Activated CD8-positive, alpha-beta memory T cell treated with anti-CD3 and anti-CD28 coated beads for 1 hour (primary cell): ENCODE measurements at regions not wholly inside any gene's neighbourhood (a gene's known extent, or its start where the extent isn't known, plus 50 kb on each side); places are given as distances from the start of the nearest gene placed in this dataset.

Experiments used
- DNase-seq, 2 donors: peaks; one replicate each; pipeline ENCODE4 v3.0.0-alpha.2; 2020; ENCODE audit warnings: low read depth in 1 of 2; ENCODE audit errors: extremely low read depth in 1 of 2

GRCh38 chr14:98949481-98950135 is 322.4 kb downstream of the BCL11B start:
- no peak for DNase-seq

DNA sequence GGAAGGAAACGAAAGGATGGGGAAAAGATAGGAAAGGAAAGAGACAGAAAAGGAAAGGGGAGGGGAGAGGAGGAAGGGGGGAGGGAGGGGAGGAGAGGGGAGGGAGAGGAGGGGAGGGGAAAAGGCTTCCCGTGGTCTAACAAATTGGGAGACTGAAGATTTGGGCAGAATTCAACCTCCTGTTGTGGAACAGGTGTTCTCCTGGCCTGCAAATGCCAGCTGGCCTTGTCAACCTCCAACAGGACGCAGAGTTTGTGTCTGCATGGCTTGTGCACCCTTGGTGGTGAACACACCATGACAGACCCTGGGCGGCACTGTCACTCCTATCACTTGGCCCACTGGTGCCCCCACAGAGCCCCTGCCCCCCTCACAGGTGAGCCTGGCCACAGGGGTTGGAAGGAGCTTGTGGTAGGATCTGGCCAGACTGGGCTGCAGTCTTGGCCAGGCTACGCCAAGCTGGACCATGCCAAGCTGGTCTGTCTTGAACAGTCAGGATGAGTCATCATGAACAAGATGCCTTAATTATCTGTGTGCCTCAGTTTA is 321.6 kb downstream of the BCL11B start:
- no peak for DNase-seq

DNA sequence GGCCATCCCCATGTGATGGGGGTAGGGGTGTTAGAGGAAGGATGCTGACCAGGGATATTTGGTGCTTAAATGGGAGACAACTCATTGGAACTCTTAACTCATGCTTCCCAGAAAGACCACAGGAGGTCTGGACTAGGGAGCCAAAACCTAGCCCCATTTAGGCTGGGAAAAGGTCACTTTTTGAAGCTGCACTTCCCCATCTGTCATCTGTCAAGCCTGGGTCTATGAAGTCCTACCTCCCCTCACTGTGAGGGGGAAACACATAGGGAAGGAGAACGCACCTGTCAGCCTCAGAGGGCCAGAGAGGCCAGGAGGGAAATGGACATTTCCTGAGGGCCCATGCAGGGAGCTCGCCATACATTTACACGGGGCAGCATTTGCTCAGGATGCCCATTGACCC is 321.0 kb downstream of the BCL11B start:
- no peak for DNase-seq

DNA sequence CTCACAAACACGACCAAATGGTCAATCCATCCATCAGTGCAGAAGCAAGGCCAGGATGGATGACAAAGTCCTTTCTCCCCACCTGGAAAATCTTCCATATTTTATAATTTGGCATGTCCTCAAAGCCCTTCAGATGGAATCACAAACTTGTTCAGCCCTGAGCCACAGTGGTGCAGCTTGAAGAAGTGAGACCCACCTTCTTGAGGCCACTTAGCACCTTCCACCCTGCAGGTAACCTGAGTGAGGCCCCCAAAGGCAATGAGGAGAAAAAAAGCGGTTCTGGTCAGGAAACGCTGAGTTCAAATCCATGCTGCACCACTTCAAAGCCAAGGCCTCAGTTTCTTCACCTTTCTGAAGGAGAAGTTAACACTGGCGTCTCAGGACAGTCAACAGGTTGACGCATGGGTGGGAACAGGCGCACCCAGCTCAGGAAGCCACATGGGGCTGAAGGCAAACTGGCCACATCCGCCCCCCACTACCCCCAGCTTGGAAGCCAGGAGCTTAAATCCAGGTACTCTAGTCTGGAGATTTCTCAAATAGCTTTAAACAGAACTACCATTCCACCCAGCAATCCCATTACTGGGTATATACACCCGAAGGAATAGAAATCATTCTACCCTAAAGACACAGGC is 320.4 kb downstream of the BCL11B start:
- DNase-seq, result no peak

- no peak for DNase-seq
Measured at GRCh38 chr14:98952593-98953350, 319.2 kb downstream of the BCL11B start.

DNA sequence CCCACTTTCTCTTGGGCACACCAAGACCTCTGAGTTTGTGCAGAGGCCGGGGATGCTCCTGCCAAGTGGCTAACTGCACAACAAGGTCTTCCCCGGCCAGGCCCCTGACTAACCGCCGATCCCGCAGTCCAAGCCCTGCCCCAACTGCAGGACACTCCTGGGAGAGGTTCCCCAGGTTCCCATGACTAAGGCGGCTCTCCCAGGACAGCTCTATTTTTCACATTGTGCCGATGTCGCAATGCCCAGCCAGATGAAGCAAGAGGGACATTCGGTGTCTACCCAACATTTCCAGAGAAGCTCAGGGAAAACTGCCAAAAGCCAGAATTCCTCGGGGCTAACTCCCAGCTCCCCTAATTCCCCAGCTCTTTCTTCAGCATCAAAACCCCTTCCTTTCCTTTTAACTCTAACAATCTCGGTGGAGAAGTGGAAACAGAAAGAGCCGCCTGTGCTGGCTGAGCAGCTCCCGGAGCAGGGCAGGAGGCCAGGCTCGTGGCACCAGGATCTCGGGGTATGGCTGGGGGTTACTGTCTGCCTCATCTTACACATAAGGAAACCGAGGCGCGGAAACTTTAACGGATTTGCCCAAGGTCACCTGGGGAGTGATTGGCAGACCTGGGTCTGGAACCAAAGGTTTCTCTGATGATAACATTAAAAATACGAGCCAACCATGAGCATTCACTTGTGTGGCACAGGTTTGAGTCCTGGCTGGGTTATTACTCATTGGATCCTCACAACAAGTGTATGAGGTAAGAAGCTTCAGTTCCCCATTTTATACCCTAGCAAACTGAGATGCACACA is 318.2 kb downstream of the BCL11B start:
- DNase-seq, result no peak

DNA sequence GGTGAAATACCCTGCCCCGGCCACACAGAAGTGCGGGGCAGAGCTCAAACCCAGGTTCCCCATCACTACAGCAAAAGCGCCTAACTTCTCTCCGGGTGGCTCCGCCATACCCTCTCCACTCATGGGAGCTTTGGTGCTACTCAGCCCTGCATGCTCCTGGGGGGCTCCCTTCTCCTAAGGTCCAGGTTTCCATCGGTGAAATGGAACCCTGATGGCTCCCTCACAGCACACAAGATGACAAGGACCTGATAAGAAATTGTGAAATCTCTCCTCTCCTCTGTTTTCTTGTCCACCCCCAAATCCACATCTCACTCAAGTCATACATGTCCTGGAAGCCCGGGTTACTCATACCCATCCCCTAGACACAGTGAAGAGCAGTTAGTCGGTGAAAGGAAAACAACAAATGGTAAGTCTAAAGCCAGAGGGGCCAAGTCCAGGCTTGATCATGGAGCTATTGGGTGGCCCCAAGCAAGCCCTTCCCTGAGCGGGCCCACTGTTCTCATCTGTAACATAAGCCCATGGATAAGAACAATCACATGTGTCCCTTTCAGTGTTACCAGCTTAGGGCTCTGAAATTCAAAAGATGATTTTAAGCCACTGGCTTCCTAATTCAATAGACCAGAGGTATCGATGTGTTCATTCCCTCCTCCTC is 317.5 kb downstream of the BCL11B start:
- DNase-seq, result no peak

DNA sequence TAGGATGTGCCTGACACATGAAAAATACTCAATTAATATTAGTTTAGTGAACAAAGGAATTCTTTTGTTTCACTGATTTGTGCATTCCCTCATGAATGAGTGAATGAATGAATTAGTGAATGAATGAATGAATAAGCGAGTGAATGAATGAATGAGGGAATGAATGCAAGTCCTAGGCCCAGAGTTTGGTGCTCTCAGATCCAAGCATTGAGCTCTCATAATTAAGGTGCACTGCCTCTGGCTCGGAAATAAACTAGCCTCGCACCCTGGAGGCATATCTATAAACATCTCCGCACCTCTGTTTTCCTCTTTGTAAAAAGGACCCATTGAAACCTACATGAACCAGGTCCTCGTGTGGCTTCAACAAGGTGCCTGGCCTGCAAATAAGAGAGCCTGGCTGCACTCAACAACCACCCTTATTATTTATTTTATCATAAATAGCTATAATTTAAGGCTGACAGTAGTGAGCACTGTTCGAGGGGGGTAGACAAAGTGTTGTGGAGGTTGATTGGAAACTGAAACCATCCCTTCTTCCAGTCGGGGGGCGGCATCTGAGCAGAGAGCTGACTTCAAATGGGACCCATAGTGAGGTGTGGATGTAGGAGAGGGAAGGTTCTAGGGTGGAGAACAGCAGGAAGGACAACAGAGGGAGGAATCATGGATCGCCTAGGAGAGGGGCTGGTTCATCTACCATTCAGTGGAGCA is 316.8 kb downstream of the BCL11B start:
- DNase-seq, result no peak

GRCh38 chr14:98955741-98956070 is 316.3 kb downstream of the BCL11B start:
- no peak for DNase-seq

- no peak for DNase-seq
Measured at GRCh38 chr14:98956181-98956580, 315.8 kb downstream of the BCL11B start.

DNA sequence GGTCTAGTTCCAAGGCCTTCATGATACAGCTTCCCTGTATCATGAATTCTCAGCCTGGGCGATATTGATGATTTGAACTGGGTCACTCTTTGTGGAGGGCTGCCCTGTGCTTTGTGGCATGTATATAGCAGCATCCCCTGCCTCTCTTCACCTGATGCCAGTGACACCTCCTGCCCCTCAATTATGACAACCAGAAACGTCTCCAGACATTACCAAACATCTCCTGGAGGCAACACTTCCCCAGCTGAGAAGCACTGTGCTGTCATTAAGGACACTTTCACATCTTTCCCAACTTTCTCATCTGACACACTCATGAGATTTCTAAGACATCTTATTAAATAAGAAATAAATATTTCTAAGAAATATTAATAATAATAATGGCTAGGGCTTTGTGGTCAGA is 315.3 kb downstream of the BCL11B start:
- no peak for DNase-seq

DNA sequence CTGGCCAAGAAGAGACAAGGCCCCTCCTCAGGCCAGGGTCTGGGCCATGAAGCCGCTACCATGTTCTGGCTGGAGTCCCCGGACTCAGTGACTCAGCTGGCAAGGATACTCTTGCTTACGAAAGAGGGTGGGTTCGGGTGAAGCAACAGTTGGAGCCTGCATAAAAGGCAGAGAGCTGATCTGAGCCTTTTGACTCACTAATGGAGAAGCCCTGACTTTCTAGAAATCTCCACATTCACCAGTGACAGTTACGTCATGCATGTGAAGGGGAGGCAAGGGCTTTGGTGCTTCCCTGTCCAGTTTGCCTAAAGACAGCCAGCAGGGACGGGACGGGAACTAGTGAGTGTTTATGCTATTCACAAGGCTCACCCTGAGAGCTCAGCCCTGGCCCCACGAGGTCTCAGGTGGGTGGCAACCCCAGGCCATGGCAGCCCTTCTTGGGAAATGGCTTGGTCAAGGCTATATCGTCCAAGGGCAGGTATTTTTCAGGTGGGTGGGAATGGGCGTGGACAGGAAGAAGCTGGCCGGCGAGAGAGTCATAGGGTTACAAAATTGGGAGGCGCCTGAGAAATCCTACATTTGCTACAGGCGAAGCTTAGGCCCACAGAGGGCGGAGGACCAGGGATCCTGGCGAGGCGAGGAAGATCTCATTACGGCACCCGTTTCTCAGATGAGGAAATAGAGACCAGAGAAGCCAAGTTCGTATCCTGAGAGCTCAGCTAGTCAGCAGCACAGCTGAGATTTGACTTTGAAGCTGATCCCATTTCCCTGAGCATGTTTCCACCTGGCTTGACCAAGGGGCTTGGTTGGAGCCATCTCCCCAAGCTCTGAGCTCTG is 314.6 kb downstream of the BCL11B start:
- no peak for DNase-seq

DNA sequence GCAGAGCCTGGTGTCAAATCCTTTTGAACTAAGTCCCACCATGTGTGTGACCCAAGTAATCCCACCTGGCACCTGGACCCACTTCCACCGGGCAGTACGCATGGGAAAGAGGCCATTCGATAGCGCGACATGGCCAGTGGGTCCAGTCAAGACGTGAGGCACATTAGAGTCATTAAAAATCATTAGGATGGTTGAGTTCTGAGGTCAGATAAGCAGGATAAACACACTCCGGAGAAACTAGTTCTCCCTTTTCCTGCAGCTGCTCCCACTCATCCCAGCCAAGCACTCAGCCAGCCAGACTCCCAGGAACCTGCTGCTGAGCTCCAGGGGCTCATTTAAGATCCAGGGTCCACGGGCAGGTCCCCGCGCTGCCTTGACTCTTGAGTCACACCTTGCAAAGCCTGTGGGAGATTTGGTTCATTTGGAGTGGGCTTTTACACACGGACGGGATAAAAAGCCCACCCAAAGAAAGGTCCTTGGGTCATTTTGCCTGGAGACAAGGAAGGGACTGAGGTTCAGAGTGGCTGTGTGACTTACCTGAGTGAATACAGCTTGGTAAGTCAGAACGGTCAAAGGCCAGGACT is 313.9 kb downstream of the BCL11B start:
- DNase-seq, result no peak

DNA sequence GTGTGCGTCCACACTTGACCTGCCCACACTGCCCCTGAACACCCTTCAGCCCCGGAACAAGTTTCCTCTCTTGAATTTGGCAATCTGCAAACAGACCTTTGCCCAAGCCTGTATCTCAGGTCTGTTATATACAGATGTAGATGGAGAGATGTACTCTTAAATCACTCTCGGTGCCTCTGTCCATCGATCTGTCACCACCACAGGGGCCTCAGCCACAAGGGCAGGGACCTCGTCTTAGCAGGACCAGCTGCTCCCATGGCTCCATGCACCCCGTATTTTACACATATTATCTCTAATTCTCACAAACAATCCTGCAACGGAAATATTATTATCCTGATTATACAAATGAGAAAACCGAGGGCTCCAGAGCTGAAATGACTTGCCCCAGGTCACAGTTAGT is 313.4 kb downstream of the BCL11B start:
- DNase-seq, result no peak

GRCh38 chr14:98959410-98959809 is 312.6 kb downstream of the BCL11B start:
- no peak for DNase-seq

GRCh38 chr14:98959958-98960616 is 311.9 kb downstream of the BCL11B start:
- no peak for DNase-seq

DNA sequence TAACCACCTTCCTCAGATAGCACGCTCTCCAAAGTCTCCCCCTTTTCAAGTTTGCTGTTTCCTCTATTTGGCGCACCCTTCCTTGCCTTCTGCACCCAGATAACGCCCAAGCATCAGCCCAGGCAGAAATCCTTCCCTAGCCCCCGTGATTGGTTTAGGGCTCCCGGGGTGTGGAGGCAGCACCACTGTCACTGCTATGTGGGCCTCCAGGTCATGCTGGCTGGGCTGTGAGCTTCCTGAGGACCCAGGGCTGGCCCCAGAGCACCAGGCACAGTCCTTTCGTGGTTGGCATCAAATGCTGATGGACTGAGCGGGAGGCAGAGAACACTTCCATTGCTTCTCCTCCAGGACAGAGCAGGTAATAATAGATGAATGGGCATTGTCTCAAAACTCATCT is 311.4 kb downstream of the BCL11B start:
- no peak for DNase-seq

DNA sequence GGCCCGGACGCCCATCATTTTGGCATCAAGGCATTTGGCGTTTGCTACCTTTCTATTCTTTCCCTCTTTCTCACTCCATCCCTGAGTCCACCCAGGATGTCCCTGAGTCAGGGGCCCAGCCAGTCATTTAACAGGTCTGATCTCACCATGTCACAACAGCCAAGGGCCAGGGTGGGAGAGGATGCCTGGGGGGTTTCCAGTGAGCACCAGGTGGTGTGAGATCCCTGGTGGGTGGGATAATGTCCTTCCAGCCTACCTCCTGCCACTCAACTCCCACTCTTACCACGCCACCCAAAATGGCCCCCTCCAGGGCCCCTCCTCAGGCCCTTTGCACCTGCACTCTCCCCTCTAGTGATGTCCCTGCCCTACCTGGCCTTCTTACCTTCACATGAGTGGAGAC is 310.8 kb downstream of the BCL11B start:
- DNase-seq, result no peak
